K562 (cell line): ENCODE measurements at regions not wholly inside any gene's neighbourhood (a gene's known extent, or its start where the extent isn't known, plus 50 kb on each side); places are given as distances from the start of the nearest gene placed in this dataset.

Source experiments
- ATAC-seq: fragments of 200-7000 bp; cut with Tn5 transposase; 3 replicates; pipeline ENCODE4 v1.9.1; 2020; ENCODE audit warnings: moderate library complexity
- BruUV-seq: library from RNA; stranded (reverse); fragments of 400-500 nt; replicated peaks from 2 replicates; lab custom pipeline; 2021; lab: Mats Ljungman, UMichigan
- CTCF ChIA-PET: fragments of 300-600 bp; formaldehyde crosslinking; extraction: SDS; loops from one replicate; lab custom pipeline; 2021; ENCODE audit warnings: low intra/inter-chr PET ratio; lab: Yijun Ruan, JAX
- POLR2A ChIA-PET: fragments of 300-600, 350-650 bp; sonication (Branson Sonifier 250); formaldehyde crosslinking; extraction: SDS; loops from one replicate; lab custom pipeline; 2021; ENCODE audit warnings: antibody characterized with exemption, inconsistent platforms; lab: Yijun Ruan, JAX
- DNase-seq, 4 experiments: peaks; one replicate each; pipeline versions ENCODE4 v3.0.0 to v3.0.0-alpha.2; 2011 to 2018; ENCODE audit warnings: low spot score in 3 of 4, mixed read lengths in 3 of 4; ENCODE audit errors: extremely low read depth in 1 of 4
- FAIRE-seq: peaks from 2 replicates; lab custom pipeline; 2011; peaks lifted over from hg19 to GRCh38; lab: Jason Lieb, UNC
- H2AFZ ChIP-seq: 2 replicates; pipeline ENCODE4 v1.6.0; 2011; ENCODE audit warnings: low read depth, low read length, control low read depth, inconsistent platforms
- H3K27ac ChIP-seq: fragments of 200-600 bp; 3 replicates; pipeline ENCODE4 v1.8.0; 2011; ENCODE audit warnings: low read depth, mild to moderate bottlenecking, control low read depth, inconsistent platforms, low read length, moderate library complexity, mixed read lengths; ENCODE audit errors: extremely low read depth
- H3K27me3 ChIP-seq, 2 experiments: fragments of 300-600 bp in 1 of 2; 2 replicates in 1 of 2; 3 replicates in 1 of 2; pipeline versions ENCODE4 v1.6.0 to v1.8.0; 2011; ENCODE audit warnings: inconsistent platforms in 2 of 2, low read length in 2 of 2, mild to moderate bottlenecking in 1 of 2, mixed read lengths in 1 of 2, moderate library complexity in 1 of 2; ENCODE audit not compliant: control insufficient read depth in 2 of 2, insufficient read depth in 2 of 2
- H3K36me3 ChIP-seq: fragments of 300-600 bp; 3 replicates; pipeline ENCODE4 v1.8.0; 2011; ENCODE audit warnings: mild to moderate bottlenecking, low read length, inconsistent platforms; ENCODE audit not compliant: control insufficient read depth, insufficient read depth
- H3K4me1 ChIP-seq, 2 experiments: fragments of 200-600 bp in 1 of 2; replicated peaks in 1 of 2; 2 replicates in 1 of 2; 3 replicates in 1 of 2; pipeline versions ENCODE4 v1.5.1 to v1.8.0; 2011; ENCODE audit warnings: inconsistent platforms in 2 of 2, low read length in 2 of 2, mild to moderate bottlenecking in 1 of 2, mixed read lengths in 1 of 2, moderate library complexity in 1 of 2; ENCODE audit not compliant: control insufficient read depth in 2 of 2, insufficient read depth in 2 of 2
- H3K4me2 ChIP-seq: 2 replicates; pipeline ENCODE4 v1.6.1; 2011; ENCODE audit warnings: low read length, control low read depth, inconsistent platforms, mixed read lengths; ENCODE audit not compliant: insufficient read depth
- H3K4me3 ChIP-seq: fragments of 200-600 bp; sonication (generic), shearing (Covaris generic); 2 replicates; pipeline ENCODE4 v1.5.1; 2016; ENCODE audit warnings: control low read depth, inconsistent platforms
- H3K79me2 ChIP-seq: fragments of 200-600 bp; 3 replicates; pipeline ENCODE4 v1.8.0; 2011; ENCODE audit warnings: low read length, inconsistent platforms; ENCODE audit not compliant: control insufficient read depth, insufficient read depth
- H3K9ac ChIP-seq, 2 experiments: 2 replicates each; pipeline versions ENCODE4 v1.6.0 to v1.6.1; 2011; ENCODE audit warnings: low read depth in 2 of 2, low read length in 2 of 2, control low read depth in 1 of 2, inconsistent platforms in 1 of 2, mild to moderate bottlenecking in 1 of 2, mixed read lengths in 1 of 2; ENCODE audit not compliant: insufficient read depth in 1 of 2
- H3K9me1 ChIP-seq: one replicate; pipeline ENCODE4 v1.6.0; 2011; ENCODE audit warnings: inconsistent platforms, mild to moderate bottlenecking, low read length, moderate library complexity; ENCODE audit not compliant: control insufficient read depth, insufficient read depth
- H3K9me3 ChIP-seq: replicated peaks from 2 replicates; pipeline ENCODE4 v1.5.1; 2011; ENCODE audit warnings: low read depth, low read length, inconsistent platforms; ENCODE audit not compliant: control insufficient read depth, insufficient read depth
- H4K20me1 ChIP-seq: replicated peaks from 2 replicates; pipeline ENCODE4 v1.6.1; 2011; ENCODE audit warnings: low read length, inconsistent platforms, mixed read lengths; ENCODE audit not compliant: control insufficient read depth, insufficient read depth
- ASH1L ChIP-seq: fragments of 450-650 bp; IDR thresholded peaks from 2 replicates; pipeline ENCODE4 v1.6.1; 2018; ENCODE audit warnings: borderline replicate concordance, mild to moderate bottlenecking, low read depth; ENCODE audit not compliant: partially characterized antibody
- ESRRB ChIP-seq: fragments of 250-450 bp; sonication (Bioruptor Pico); IDR thresholded peaks from 2 replicates; pipeline ENCODE4 v1.5.0; 2020; ENCODE audit warnings: mild to moderate bottlenecking, moderate library complexity, borderline replicate concordance
- NR0B1 ChIP-seq: fragments of 450-650 bp; IDR thresholded peaks from one replicate; pipeline ENCODE4 v1.6.1; 2018; ENCODE audit warnings: mild to moderate bottlenecking, moderate library complexity; ENCODE audit not compliant: partially characterized antibody
- SP1 ChIP-seq: sonication (generic); formaldehyde crosslinking; IDR thresholded peaks from 2 replicates; pipeline ENCODE4 v1.8.1; 2022; ENCODE audit warnings: mild to moderate bottlenecking, missing genetic modification reagents
- TAF7 ChIP-seq: fragments of 450-650 bp; IDR thresholded peaks from 2 replicates; pipeline ENCODE4 v1.6.1; 2016; ENCODE audit warnings: missing genetic modification characterization, missing compliant biosample characterization
- ZNF146 ChIP-seq: IDR thresholded peaks from one replicate; pipeline ENCODE4 v1.6.1; 2018; ENCODE audit warnings: missing compliant biosample characterization; ENCODE audit not compliant: unreplicated experiment
- ZNF174 ChIP-seq: fragments of 250-450 bp; sonication (Bioruptor Pico); IDR thresholded peaks from 2 replicates; pipeline ENCODE4 v1.4.0; 2020; ENCODE audit warnings: mild to moderate bottlenecking
- ZNF175 ChIP-seq: fragments of 200-800 bp; sonication (Bioruptor generic); IDR thresholded peaks from 2 replicates; pipeline ENCODE4 v1.6.1; 2016; ENCODE audit warnings: low read depth, mild to moderate bottlenecking, missing genetic modification characterization, missing compliant biosample characterization
- ZNF311 ChIP-seq: fragments of 250-450 bp; sonication (Bioruptor Pico); IDR thresholded peaks from 2 replicates; pipeline ENCODE4 v1.4.0; 2020; ENCODE audit warnings: mild to moderate bottlenecking, moderate library complexity
- ZNF717 ChIP-seq: fragments of 250-450 bp; sonication (Bioruptor Pico); IDR thresholded peaks from 2 replicates; pipeline ENCODE4 v1.5.0; 2021
- in situ Hi-C: fragments of 300-500 bp; cut with MboI; formaldehyde crosslinking; loops from 4 replicates; pipeline ENCODE4 v1.15.0; 2018; ENCODE audit warnings: inconsistent platforms, mixed read lengths
- intact Hi-C: fragments of 100-400 bp; cut with micrococcal nuclease; formaldehyde crosslinking; loops from 2 replicates; pipeline ENCODE4 v1.14.2; 2022
- TF ChIP-seq, protein P1 (sequence below): sonication (generic); formaldehyde crosslinking; IDR thresholded peaks from 2 replicates; pipeline ENCODE4 v1.8.0; 2023; ENCODE audit warnings: missing genetic modification reagents, mild to moderate bottlenecking, borderline replicate concordance
- TF ChIP-seq, protein P2 (sequence below), 2 experiments: IDR thresholded peaks in 1 of 2; conservative IDR thresholded peaks in 1 of 2; 2 replicates each; pipeline ENCODE4 v1.6.1; 2016; ENCODE audit warnings: low read depth in 2 of 2, mild to moderate bottlenecking in 1 of 2, missing compliant biosample characterization in 1 of 2, missing genetic modification characterization in 1 of 2, moderate library complexity in 1 of 2

GRCh38 chr7:8338206-8338605, 76.2 kb upstream of the ICA1 start:
- in situ Hi-C loops, result no loop called here
- H3K4me3 ChIP-seq, result no peak overlapping the region
- H3K9me1 ChIP-seq, result no peaks in the 10 kb centered on the region
- DNase-seq (no peak), ATAC-seq (no peak), FAIRE-seq (no peak)
- ChIA-PET CTCF (no interaction called here), POLR2A (no interaction called here)
- intact Hi-C loops, result no loop called here
- no peak overlapping the region for H2AFZ ChIP-seq
- no peak overlapping the region for H3K4me2 ChIP-seq
- no peaks in the 10 kb centered on the region for H4K20me1 ChIP-seq
- H3K27me3 ChIP-seq, result no peaks in the 10 kb centered on the region
- H3K79me2 ChIP-seq, result no peaks in the 10 kb centered on the region
- H3K4me1 ChIP-seq, result no peaks in the 10 kb centered on the region
- no TSS peak for BruUV-seq
- no peak overlapping the region for H3K9ac ChIP-seq
- no peak overlapping the region for H3K27ac ChIP-seq
- H3K9me3 ChIP-seq, result no peaks in the 10 kb centered on the region
- H3K36me3 ChIP-seq, result peaks cover 17% of the 10 kb centered on the region; the same call in 2 of the 3 replicates
- no peak for TF ChIP-seq TAF7
- no peak for TF ChIP-seq ZNF146 (CRISPR knock-in tag)
- TF ChIP-seq ZNF174 (CRISPR knock-in tag), result no peak
- no peak for TF ChIP-seq NR0B1
- TF ChIP-seq ESRRB, result no peak
- TF ChIP-seq, protein P1, sequence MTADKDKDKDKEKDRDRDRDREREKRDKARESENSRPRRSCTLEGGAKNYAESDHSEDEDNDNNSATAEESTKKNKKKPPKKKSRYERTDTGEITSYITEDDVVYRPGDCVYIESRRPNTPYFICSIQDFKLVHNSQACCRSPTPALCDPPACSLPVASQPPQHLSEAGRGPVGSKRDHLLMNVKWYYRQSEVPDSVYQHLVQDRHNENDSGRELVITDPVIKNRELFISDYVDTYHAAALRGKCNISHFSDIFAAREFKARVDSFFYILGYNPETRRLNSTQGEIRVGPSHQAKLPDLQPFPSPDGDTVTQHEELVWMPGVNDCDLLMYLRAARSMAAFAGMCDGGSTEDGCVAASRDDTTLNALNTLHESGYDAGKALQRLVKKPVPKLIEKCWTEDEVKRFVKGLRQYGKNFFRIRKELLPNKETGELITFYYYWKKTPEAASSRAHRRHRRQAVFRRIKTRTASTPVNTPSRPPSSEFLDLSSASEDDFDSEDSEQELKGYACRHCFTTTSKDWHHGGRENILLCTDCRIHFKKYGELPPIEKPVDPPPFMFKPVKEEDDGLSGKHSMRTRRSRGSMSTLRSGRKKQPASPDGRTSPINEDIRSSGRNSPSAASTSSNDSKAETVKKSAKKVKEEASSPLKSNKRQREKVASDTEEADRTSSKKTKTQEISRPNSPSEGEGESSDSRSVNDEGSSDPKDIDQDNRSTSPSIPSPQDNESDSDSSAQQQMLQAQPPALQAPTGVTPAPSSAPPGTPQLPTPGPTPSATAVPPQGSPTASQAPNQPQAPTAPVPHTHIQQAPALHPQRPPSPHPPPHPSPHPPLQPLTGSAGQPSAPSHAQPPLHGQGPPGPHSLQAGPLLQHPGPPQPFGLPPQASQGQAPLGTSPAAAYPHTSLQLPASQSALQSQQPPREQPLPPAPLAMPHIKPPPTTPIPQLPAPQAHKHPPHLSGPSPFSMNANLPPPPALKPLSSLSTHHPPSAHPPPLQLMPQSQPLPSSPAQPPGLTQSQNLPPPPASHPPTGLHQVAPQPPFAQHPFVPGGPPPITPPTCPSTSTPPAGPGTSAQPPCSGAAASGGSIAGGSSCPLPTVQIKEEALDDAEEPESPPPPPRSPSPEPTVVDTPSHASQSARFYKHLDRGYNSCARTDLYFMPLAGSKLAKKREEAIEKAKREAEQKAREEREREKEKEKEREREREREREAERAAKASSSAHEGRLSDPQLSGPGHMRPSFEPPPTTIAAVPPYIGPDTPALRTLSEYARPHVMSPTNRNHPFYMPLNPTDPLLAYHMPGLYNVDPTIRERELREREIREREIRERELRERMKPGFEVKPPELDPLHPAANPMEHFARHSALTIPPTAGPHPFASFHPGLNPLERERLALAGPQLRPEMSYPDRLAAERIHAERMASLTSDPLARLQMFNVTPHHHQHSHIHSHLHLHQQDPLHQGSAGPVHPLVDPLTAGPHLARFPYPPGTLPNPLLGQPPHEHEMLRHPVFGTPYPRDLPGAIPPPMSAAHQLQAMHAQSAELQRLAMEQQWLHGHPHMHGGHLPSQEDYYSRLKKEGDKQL (CRISPR knock-in tag), result no peak
- TF ChIP-seq ASH1L, result no peak
- TF ChIP-seq, protein P2, sequence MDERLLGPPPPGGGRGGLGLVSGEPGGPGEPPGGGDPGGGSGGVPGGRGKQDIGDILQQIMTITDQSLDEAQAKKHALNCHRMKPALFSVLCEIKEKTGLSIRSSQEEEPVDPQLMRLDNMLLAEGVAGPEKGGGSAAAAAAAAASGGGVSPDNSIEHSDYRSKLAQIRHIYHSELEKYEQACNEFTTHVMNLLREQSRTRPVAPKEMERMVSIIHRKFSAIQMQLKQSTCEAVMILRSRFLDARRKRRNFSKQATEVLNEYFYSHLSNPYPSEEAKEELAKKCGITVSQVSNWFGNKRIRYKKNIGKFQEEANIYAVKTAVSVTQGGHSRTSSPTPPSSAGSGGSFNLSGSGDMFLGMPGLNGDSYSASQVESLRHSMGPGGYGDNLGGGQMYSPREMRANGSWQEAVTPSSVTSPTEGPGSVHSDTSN (CRISPR knock-in tag; IDR thresholded peaks at IDR 0.05; ENCODE audit: low read depth), result no peak
- TF ChIP-seq, protein P2 (tag; conservative IDR thresholded peaks at IDR 0.05; ENCODE audit: low read depth), result no peak
- TF ChIP-seq ZNF175 (CRISPR knock-in tag), result no peak
- TF ChIP-seq ZNF311 (CRISPR knock-in tag), result no peak
- TF ChIP-seq SP1 (CRISPR knock-in tag), result no peak
- TF ChIP-seq ZNF717 (CRISPR knock-in tag), result no peak
